ENCODE measurements at regions not wholly inside any gene's neighbourhood (a gene's known extent, or its start where the extent isn't known, plus 50 kb on each side); places are given as distances from the start of the nearest gene placed in this dataset.
A peak's percentile ranks its signal among the peaks of the same experiment; 100 is the strongest.

GRCh38 chr20:17799575-17800227, 99.9 kb downstream of the BANF2 start:
- TF ChIP-seq CTCF (IDR thresholded peaks at IDR 0.05) = no peak
- DNase-seq (ENCODE audit: low spot score) (no peak), ATAC-seq (ENCODE audit: low FRiP score) (no peak)

- no peak for TF ChIP-seq CTCF (IDR thresholded peaks at IDR 0.05)
- ATAC-seq (ENCODE audit: low FRiP score) (no peak), DNase-seq (ENCODE audit: low spot score) (no peak)
Measured at GRCh38 chr20:17798601-17799000, 98.8 kb downstream of the BANF2 start.

GRCh38 chr20:17797579-17797978, 97.8 kb downstream of the BANF2 start:
- ATAC-seq (ENCODE audit: low FRiP score) (no peak), DNase-seq (ENCODE audit: low spot score) (no peak)
- TF ChIP-seq CTCF (IDR thresholded peaks at IDR 0.05) = no peak

- DNase-seq (ENCODE audit: low spot score) (no peak), ATAC-seq (ENCODE audit: low FRiP score) (no peak)
- TF ChIP-seq CTCF (IDR thresholded peaks at IDR 0.05) = no peak
Measured at GRCh38 chr20:17797161-17797560, 97.4 kb downstream of the BANF2 start.

GRCh38 chr20:17796091-17796563, 96.4 kb downstream of the BANF2 start:
- TF ChIP-seq CTCF (IDR thresholded peaks at IDR 0.05) = no peak
- ATAC-seq (ENCODE audit: low FRiP score) = peak; percentile 95
- DNase-seq (ENCODE audit: low spot score) = no peak

- no peak for DNase-seq (ENCODE audit: low spot score)
- no peak for TF ChIP-seq CTCF (IDR thresholded peaks at IDR 0.05)
- ATAC-seq (ENCODE audit: low FRiP score) = peak; percentile 8
Measured at GRCh38 chr20:17795501-17796071, 95.8 kb downstream of the BANF2 start.

GRCh38 chr20:17795003-17795402, 95.2 kb downstream of the BANF2 start:
- TF ChIP-seq CTCF (IDR thresholded peaks at IDR 0.05) = no peak
- DNase-seq (ENCODE audit: low spot score) (no peak), ATAC-seq (ENCODE audit: low FRiP score) (no peak)
